ENCODE measurements at regions not wholly inside any gene's neighbourhood (a gene's known extent, or its start where the extent isn't known, plus 50 kb on each side); places are given as distances from the start of the nearest gene placed in this dataset.
"Not testable (repeated sequence)": the region's sequence is repeated elsewhere in the genome, so short reads cannot be mapped to it uniquely, and the experiment has no call there.

DNA sequence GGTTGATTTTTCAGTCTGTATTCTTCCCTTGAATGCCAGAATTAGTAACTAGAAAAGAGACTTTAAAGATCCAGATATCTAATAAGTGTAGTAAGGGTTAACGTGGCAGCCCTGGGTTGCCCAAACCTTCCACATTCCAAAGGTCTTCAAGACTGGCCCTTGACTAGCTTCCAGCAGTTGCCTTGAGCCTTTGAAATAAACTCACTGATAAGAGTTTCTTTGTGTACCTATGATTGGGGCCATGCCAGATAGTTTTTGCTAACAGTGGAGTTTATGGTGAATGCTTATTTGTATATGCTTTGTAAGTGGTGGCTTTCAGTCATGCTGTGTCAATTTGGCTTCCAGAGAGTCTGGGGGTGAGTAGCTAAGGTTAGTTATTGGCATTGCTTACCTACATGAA lies 722.3 kb downstream of the RNF144A start:
- Histone ChIP-seq H3K27ac (ENCODE audit: extremely low read depth, low read depth, low read length) (no peak overlapping the region), H3K36me3 (ENCODE audit: control insufficient read depth in 2 of 2, insufficient read depth in 1 of 2, low read length in 2 of 2) (no peaks in the 10 kb centered on the region), H3K4me3 (ENCODE audit: low read depth, low read length) (no peak overlapping the region), H3K4me1 (ENCODE audit: control insufficient read depth, insufficient read depth, low read length) (no peaks in the 10 kb centered on the region), H3K9me3 (ENCODE audit: control insufficient read depth, insufficient read depth, low read depth, low read length) (no peaks in the 10 kb centered on the region)
- POLR2A ChIA-PET: no interaction called here
- CTCF ChIA-PET: no interaction called here
- TF ChIP-seq ZNF302 (tag by site-specific recombination; IDR thresholded peaks at IDR 0.05; ENCODE audit: low read depth): no peak
- TF ChIP-seq ZNF350 (tag by site-specific recombination; IDR thresholded peaks at IDR 0.05): no peak
- TF ChIP-seq, protein P1, sequence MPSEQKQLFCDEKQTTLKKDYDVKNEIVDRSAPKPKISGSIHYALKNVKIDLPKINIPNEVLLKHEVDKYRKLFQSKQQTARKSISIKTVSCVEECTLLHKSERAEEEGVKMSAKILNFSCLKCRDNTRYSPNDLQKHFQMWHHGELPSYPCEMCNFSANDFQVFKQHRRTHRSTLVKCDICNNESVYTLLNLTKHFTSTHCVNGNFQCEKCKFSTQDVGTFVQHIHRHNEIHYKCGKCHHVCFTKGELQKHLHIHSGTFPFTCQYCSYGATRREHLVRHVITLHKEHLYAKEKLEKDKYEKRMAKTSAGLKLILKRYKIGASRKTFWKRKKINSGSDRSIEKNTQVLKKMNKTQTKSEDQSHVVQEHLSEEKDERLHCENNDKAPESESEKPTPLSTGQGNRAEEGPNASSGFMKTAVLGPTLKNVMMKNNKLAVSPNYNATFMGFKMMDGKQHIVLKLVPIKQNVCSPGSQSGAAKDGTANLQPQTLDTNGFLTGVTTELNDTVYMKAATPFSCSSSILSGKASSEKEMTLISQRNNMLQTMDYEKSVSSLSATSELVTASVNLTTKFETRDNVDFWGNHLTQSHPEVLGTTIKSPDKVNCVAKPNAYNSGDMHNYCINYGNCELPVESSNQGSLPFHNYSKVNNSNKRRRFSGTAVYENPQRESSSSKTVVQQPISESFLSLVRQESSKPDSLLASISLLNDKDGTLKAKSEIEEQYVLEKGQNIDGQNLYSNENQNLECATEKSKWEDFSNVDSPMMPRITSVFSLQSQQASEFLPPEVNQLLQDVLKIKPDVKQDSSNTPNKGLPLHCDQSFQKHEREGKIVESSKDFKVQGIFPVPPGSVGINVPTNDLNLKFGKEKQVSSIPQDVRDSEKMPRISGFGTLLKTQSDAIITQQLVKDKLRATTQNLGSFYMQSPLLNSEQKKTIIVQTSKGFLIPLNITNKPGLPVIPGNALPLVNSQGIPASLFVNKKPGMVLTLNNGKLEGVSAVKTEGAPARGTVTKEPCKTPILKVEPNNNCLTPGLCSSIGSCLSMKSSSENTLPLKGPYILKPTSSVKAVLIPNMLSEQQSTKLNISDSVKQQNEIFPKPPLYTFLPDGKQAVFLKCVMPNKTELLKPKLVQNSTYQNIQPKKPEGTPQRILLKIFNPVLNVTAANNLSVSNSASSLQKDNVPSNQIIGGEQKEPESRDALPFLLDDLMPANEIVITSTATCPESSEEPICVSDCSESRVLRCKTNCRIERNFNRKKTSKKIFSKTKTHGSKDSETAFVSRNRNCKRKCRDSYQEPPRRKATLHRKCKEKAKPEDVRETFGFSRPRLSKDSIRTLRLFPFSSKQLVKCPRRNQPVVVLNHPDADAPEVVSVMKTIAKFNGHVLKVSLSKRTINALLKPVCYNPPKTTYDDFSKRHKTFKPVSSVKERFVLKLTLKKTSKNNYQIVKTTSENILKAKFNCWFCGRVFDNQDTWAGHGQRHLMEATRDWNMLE (tag by site-specific recombination; conservative IDR thresholded peaks at IDR 0.05; ENCODE audit: low read depth): no peak
- TF ChIP-seq ZNF391 (tag by site-specific recombination; IDR thresholded peaks at IDR 0.05; ENCODE audit: borderline replicate concordance, low read depth): no peak
- TF ChIP-seq ZNF248 (tag by site-specific recombination; IDR thresholded peaks at IDR 0.05): no peak
- no peak for TF ChIP-seq KLF9 (tag by site-specific recombination; IDR thresholded peaks at IDR 0.05; ENCODE audit: low read depth)
- TF ChIP-seq ZNF76 (tag by site-specific recombination; IDR thresholded peaks at IDR 0.05; ENCODE audit: borderline replicate concordance, low read depth): no peak
- TF ChIP-seq ZNF473 (tag by site-specific recombination; IDR thresholded peaks at IDR 0.05): no peak
- no peak for TF ChIP-seq ZFHX2 (tag by site-specific recombination; conservative IDR thresholded peaks at IDR 0.05)
- no peak for TF ChIP-seq ZBTB20 (tag by site-specific recombination; IDR thresholded peaks at IDR 0.05)

DNA sequence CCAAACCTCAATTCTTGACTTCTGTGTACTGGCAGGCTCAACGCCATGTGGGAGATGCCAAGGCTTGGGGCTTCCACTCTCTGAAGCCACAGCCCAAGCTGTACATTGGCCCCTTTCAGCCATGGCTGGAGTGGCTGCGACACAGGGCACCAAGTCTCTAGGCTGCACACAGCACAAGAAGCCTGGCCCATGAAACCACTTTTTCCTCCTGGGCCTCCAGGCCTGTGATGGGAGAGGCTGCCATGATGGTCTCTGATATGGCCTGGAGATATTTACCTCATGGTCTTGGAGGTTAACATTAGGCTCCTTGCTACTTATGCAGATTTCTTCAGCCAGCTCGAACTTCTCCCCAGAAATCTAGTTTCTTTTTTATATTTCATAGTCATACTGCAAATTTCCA lies 724.1 kb downstream of the RNF144A start:
- CTCF ChIA-PET; H3K36me3 ChIP-seq (ENCODE audit: control insufficient read depth in 2 of 2, insufficient read depth in 1 of 2, low read length in 2 of 2); H3K27ac ChIP-seq (ENCODE audit: extremely low read depth, low read depth, low read length); H3K4me1 ChIP-seq (ENCODE audit: control insufficient read depth, insufficient read depth, low read length); H3K9me3 ChIP-seq (ENCODE audit: control insufficient read depth, insufficient read depth, low read depth, low read length); H3K4me3 ChIP-seq (ENCODE audit: low read depth, low read length); POLR2A ChIA-PET: not testable (repeated sequence)
- TF ChIP-seq ZNF585B (tag by site-specific recombination; IDR thresholded peaks at IDR 0.05): peak; percentile 77

DNA sequence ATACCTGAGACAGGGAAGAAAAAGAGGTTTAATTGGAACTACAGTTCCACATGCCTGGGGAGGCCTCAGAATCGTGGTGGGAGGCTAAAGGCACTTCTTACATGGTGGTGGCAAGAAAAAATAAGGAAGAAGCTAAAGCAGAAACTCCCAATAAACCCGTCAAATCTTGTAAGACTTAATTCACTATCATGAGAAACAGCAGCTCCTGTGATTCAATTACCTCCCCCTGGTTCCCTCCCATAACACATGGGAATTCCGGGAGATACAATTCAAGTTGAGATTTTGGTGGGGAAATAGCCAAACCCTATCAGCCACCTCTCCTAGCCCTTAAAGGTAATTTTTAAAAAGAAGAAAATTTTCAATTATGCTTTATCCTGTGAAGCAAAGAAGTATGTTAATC lies 728.8 kb downstream of the RNF144A start:
- CTCF ChIA-PET: no interaction called here
- no peaks in the 10 kb centered on the region for H3K9me3 ChIP-seq (ENCODE audit: control insufficient read depth, insufficient read depth, low read depth, low read length)
- no peak overlapping the region for H3K27ac ChIP-seq (ENCODE audit: extremely low read depth, low read depth, low read length)
- H3K4me1 ChIP-seq (ENCODE audit: control insufficient read depth, insufficient read depth, low read length): no peaks in the 10 kb centered on the region
- H3K4me3 ChIP-seq (ENCODE audit: low read depth, low read length): no peak overlapping the region
- no peaks in the 10 kb centered on the region for H3K36me3 ChIP-seq (ENCODE audit: control insufficient read depth in 2 of 2, insufficient read depth in 1 of 2, low read length in 2 of 2)
- POLR2A ChIA-PET: no interaction called here
- no peak for TF ChIP-seq ZNF354C (tag by site-specific recombination; IDR thresholded peaks at IDR 0.05; ENCODE audit: borderline replicate concordance, low read depth)
- TF ChIP-seq SP3 (tag by site-specific recombination; IDR thresholded peaks at IDR 0.05): no peak
- no peak for TF ChIP-seq GLI2 (tag by site-specific recombination; IDR thresholded peaks at IDR 0.05; ENCODE audit: borderline replicate concordance, low read depth)
- TF ChIP-seq, protein P2, sequence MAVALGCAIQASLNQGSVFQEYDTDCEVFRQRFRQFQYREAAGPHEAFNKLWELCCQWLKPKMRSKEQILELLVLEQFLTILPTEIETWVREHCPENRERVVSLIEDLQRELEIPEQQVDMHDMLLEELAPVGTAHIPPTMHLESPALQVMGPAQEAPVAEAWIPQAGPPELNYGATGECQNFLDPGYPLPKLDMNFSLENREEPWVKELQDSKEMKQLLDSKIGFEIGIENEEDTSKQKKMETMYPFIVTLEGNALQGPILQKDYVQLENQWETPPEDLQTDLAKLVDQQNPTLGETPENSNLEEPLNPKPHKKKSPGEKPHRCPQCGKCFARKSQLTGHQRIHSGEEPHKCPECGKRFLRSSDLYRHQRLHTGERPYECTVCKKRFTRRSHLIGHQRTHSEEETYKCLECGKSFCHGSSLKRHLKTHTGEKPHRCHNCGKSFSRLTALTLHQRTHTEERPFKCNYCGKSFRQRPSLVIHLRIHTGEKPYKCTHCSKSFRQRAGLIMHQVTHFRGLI (tag by site-specific recombination; IDR thresholded peaks at IDR 0.05): no peak
- TF ChIP-seq ZNF658 (tag by site-specific recombination; IDR thresholded peaks at IDR 0.05): no peak
- TF ChIP-seq GLIS2 (tag by site-specific recombination; IDR thresholded peaks at IDR 0.05): no peak
- no peak for TF ChIP-seq EGR2 (tag by site-specific recombination; IDR thresholded peaks at IDR 0.05; ENCODE audit: low read depth)
- no peak for TF ChIP-seq ZNF221 (tag by site-specific recombination; IDR thresholded peaks at IDR 0.05; ENCODE audit: borderline replicate concordance)
